ENCODE measurements at regions not wholly inside any gene's neighbourhood (a gene's known extent, or its start where the extent isn't known, plus 50 kb on each side); places are given as distances from the start of the nearest gene placed in this dataset.

DNA sequence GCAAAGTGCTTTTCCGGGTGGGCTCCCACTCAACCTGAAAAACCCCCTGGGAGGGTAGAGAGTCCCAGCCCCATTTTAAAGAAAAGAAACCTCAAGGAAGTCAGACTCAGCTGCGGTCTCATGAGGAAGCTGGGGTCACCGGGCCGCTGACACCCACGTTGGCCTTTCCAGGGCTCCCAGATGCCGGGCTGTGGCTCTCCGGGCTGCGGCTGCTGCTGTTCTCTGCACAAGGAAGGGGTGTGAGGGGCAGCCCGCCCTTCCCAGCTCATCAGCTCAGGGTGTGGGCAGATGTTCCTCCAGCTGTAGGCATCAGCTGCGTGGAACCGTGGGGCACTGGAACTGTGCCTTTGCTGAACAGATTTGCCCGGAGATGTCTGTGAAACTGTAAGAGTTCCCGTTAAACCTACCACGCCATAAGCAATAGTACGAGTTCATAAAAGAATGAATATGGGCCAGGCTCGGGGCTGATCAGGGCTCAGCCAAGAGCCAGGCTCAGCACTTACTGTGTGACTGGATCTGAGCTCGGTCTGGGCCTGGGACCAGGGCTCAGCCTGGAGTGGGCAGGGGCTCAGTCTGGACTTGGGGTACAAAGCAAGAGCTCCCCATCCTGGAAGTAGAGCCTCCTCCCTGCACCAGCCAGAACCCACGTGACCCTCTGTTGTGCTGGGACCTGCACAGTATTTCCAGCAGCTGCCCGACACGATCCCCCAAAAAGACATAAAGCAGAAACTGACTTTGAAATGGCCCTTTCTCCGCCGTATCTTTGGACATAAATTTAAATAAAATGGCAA, 130.2 kb upstream of the PPP1R26 start:
- H3K27ac ChIP-seq = no peak overlapping the region
- DNase-seq (ENCODE audit: low spot score) = no peak
- no peak overlapping the region for H2AFZ ChIP-seq
- 86% methylated on average over 22 of the region's 22 CpGs for whole genome bisulfite sequencing (ENCODE audit: low lambda C conversion rate, missing lambda C conversion rate)
- no peak overlapping the region for H3K4me2 ChIP-seq
- no peaks in the 10 kb centered on the region for H3K4me1 ChIP-seq (ENCODE audit: insufficient read depth)
- no peaks in the 10 kb centered on the region for H3K36me3 ChIP-seq (replicated peaks; ENCODE audit: insufficient read depth, low read depth)
- no peaks in the 10 kb centered on the region for H3K9me3 ChIP-seq (ENCODE audit: low read depth)
- peaks cover 10% of the 10 kb centered on the region for H3K27me3 ChIP-seq
- TF ChIP-seq CTCF (IDR thresholded peaks at IDR 0.05; ENCODE audit: poor library complexity) (no peak), EZH2phosphoT487 (IDR thresholded peaks at IDR 0.05; ENCODE audit: low read depth, severe bottlenecking, unreplicated experiment) (no peak), EZH2 (IDR thresholded peaks at IDR 0.05; ENCODE audit: borderline replicate concordance) (no peak)
- no peak overlapping the region for H3K4me3 ChIP-seq
- no peaks in the 10 kb centered on the region for H3K9me2 ChIP-seq (replicated peaks; ENCODE audit: insufficient read depth)
- no peaks in the 10 kb centered on the region for H3K79me2 ChIP-seq
- H4K20me1 ChIP-seq (ENCODE audit: insufficient read depth, poor library complexity, severe bottlenecking) = no peaks in the 10 kb centered on the region

- no peak for DNase-seq (ENCODE audit: low spot score)
- WGBS (ENCODE audit: low lambda C conversion rate, missing lambda C conversion rate) = 80% methylated on average over 12 of the region's 12 CpGs
- Histone ChIP-seq H2AFZ (no peak overlapping the region), H4K20me1 (ENCODE audit: insufficient read depth, poor library complexity, severe bottlenecking) (no peaks in the 10 kb centered on the region), H3K9me2 (replicated peaks; ENCODE audit: insufficient read depth) (no peaks in the 10 kb centered on the region), H3K36me3 (replicated peaks; ENCODE audit: insufficient read depth, low read depth) (no peaks in the 10 kb centered on the region), H3K4me1 (ENCODE audit: insufficient read depth) (no peaks in the 10 kb centered on the region), H3K9me3 (ENCODE audit: low read depth) (no peaks in the 10 kb centered on the region), H3K4me2 (no peak overlapping the region), H3K27me3 (peaks cover 5% of the 10 kb centered on the region), H3K27ac (no peak overlapping the region), H3K79me2 (no peaks in the 10 kb centered on the region), H3K4me3 (no peak overlapping the region)
- TF ChIP-seq CTCF (IDR thresholded peaks at IDR 0.05; ENCODE audit: poor library complexity) = no peak
- no peak for TF ChIP-seq EZH2phosphoT487 (IDR thresholded peaks at IDR 0.05; ENCODE audit: low read depth, severe bottlenecking, unreplicated experiment)
- TF ChIP-seq EZH2 (IDR thresholded peaks at IDR 0.05; ENCODE audit: borderline replicate concordance) = no peak
These were observed 129.6 kb upstream of the PPP1R26 start for GRCh38 chr9:135350003-135350315.

GRCh38 chr9:135353935-135354334, 125.6 kb upstream of the PPP1R26 start:
- Histone ChIP-seq H3K27ac (no peak overlapping the region), H3K36me3 (replicated peaks; ENCODE audit: insufficient read depth, low read depth) (no peaks in the 10 kb centered on the region), H3K27me3 (no peaks in the 10 kb centered on the region), H3K9me2 (replicated peaks; ENCODE audit: insufficient read depth) (no peaks in the 10 kb centered on the region), H3K4me1 (ENCODE audit: insufficient read depth) (no peaks in the 10 kb centered on the region), H3K9me3 (ENCODE audit: low read depth) (no peaks in the 10 kb centered on the region), H3K79me2 (no peaks in the 10 kb centered on the region), H3K4me2 (no peak overlapping the region), H3K4me3 (no peak overlapping the region), H2AFZ (no peak overlapping the region), H4K20me1 (ENCODE audit: insufficient read depth, poor library complexity, severe bottlenecking) (no peaks in the 10 kb centered on the region)
- WGBS (ENCODE audit: low lambda C conversion rate, missing lambda C conversion rate) = 92% methylated on average over 14 of the region's 14 CpGs
- DNase-seq (ENCODE audit: low spot score) = no peak
- TF ChIP-seq CTCF (IDR thresholded peaks at IDR 0.05; ENCODE audit: poor library complexity) (no peak), EZH2 (IDR thresholded peaks at IDR 0.05; ENCODE audit: borderline replicate concordance) (no peak), EZH2phosphoT487 (IDR thresholded peaks at IDR 0.05; ENCODE audit: low read depth, severe bottlenecking, unreplicated experiment) (no peak)
